Ascending aorta (tissue), 2 donors: ENCODE measurements at regions not wholly inside any gene's neighbourhood (a gene's known extent, or its start where the extent isn't known, plus 50 kb on each side); places are given as distances from the start of the nearest gene placed in this dataset.

ENCODE experiments used
- DNase-seq, 2 donors: peaks; one replicate each; pipeline ENCODE4 v3.0.0-alpha.2; 2019; ENCODE audit warnings: low spot score in 2 of 2
- H3K27ac ChIP-seq, 2 donors: fragments of 200-600 bp; sonication (generic); one replicate each; pipeline ENCODE4 v1.5.1; 2016 to 2017; ENCODE audit warnings: mild to moderate bottlenecking in 1 of 2
- H3K27me3 ChIP-seq: fragments of 200-600 bp; sonication (generic); one replicate; pipeline ENCODE4 v1.5.1; 2017
- H3K36me3 ChIP-seq, 2 donors: fragments of 200-600 bp; sonication (generic); one replicate each; pipeline ENCODE4 v1.5.1; 2016
- H3K4me1 ChIP-seq, 2 donors: fragments of 200-600 bp; sonication (generic); one replicate each; pipeline ENCODE4 v1.5.1; 2016 to 2017; ENCODE audit warnings: mild to moderate bottlenecking in 1 of 2
- H3K4me3 ChIP-seq, 2 donors: fragments of 200-600 bp; sonication (generic); one replicate each; pipeline ENCODE4 v1.5.1; 2016 to 2017; ENCODE audit warnings: mild to moderate bottlenecking in 1 of 2
- H3K9me3 ChIP-seq, 2 donors: fragments of 200-600 bp; sonication (generic); one replicate each; pipeline ENCODE4 v1.5.1; 2016
- intact Hi-C: fragments of 100-400 bp; cut with DNase I; formaldehyde crosslinking; loops from one replicate; pipeline ENCODE4 v1.15.1; 2023
- TF ChIP-seq, protein P1 (sequence below), 3 experiments: fragments of 200-600 bp in 2 of 3; fragments of 450-650 bp in 1 of 3; sonication (generic) in 2 of 3; IDR thresholded peaks; one replicate each; pipeline ENCODE4 v1.5.1; 2016 to 2019; ENCODE audit warnings: antibody characterized with exemption in 3 of 3, mild to moderate bottlenecking in 1 of 3, moderate library complexity in 1 of 3

DNA sequence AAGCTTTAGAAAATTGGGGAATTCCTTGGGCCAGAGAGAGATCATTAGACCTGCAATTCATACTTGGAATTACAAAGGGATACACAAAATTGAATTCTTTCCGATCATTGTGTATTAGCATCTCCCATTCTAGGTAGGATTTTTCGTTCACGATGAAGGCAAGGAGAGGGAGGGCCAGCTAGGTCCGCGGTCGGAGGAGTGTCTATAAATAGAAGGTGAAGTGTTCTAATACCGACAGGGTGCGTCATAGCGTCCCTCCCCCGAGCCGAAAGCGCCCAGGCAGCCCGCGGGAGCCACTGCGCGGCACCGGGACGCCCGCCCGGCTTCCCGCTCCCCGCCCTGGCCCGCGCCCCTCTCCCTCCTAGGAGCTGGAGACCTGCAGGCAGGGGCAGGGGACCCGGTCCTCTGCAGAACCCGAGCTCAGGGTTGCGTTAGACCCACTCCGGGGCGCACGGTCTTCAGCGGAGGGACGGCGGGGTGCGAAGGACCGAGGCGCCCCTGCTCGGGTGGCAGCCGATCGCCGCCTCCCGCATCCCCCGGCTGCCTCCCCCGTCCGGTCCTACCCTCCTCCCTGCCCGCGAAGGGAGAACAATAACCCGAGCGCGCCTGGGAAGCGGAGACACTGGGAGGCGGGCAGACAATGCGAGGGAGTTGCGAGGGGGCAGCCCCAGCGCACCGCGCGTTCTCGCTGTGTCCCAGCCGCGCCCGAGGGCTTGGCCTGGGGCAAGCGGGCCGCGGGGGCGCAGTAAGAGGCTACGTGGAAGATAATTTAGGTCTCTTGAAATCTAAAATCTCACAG lies 114.2 kb upstream of the SERTAD2 start:
- no peaks in the 10 kb centered on the region for H3K36me3 ChIP-seq
- no peaks in the 10 kb centered on the region for H3K27me3 ChIP-seq
- intact Hi-C loops, result loop anchor here (1.0 to 5.0 kb wide), 4 partner anchors 17 to 244 kb away; partner anchors contain the start of gene AFTPH
- peaks cover 0 to 2% of the 10 kb centered on the region in 2 donors for H3K4me1 ChIP-seq
- no peaks in the 10 kb centered on the region for H3K9me3 ChIP-seq
- peak overlapping the region; percentile 97 for H3K27ac ChIP-seq
- peak overlapping the region; percentile 72 to 79 for H3K4me3 ChIP-seq
- DNase-seq, result peak; percentile 63 to 95
- TF ChIP-seq, protein P1, sequence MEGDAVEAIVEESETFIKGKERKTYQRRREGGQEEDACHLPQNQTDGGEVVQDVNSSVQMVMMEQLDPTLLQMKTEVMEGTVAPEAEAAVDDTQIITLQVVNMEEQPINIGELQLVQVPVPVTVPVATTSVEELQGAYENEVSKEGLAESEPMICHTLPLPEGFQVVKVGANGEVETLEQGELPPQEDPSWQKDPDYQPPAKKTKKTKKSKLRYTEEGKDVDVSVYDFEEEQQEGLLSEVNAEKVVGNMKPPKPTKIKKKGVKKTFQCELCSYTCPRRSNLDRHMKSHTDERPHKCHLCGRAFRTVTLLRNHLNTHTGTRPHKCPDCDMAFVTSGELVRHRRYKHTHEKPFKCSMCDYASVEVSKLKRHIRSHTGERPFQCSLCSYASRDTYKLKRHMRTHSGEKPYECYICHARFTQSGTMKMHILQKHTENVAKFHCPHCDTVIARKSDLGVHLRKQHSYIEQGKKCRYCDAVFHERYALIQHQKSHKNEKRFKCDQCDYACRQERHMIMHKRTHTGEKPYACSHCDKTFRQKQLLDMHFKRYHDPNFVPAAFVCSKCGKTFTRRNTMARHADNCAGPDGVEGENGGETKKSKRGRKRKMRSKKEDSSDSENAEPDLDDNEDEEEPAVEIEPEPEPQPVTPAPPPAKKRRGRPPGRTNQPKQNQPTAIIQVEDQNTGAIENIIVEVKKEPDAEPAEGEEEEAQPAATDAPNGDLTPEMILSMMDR (IDR thresholded peaks at IDR 0.05), result peak in 1 of 3 experiments; percentile 6

DNA sequence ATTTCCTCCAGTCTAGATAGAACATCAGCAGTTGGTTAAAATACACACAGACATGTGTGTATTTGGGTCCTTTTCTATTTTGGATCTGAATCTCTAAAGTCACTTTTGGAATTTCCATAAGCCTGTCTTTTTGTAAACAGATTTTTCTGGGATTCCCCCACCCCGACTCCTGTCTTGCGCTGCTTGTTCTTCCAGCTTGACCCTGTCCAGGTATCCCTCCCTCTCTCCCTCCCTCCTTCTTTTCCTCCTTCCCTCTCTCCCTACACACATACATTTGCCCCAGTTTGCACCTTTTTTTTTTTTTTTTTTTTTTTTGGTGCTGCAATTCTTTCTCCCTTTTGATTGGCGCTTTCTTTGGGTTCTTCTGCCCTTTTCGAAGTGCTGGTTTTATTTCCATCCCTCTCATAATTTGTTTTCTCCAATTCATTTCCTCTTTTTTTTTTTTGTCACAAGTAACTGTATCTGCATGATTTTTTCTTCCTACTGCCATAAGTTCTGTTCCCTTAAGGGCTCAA lies 114.8 kb upstream of the SERTAD2 start:
- Histone ChIP-seq H3K9me3 (no peaks in the 10 kb centered on the region), H3K27me3 (no peaks in the 10 kb centered on the region), H3K4me1 (peaks cover 0 to 2% of the 10 kb centered on the region in 2 donors), H3K4me3 (peak overlapping the region; percentile 72 to 79), H3K36me3 (no peaks in the 10 kb centered on the region), H3K27ac (peak overlapping the region; percentile 97)
- intact Hi-C loops, result loop anchor here (1.0 to 5.0 kb wide), 2 partner anchors 176 to 244 kb away; partner anchors contain the start of gene AFTPH
- TF ChIP-seq, protein P1 (IDR thresholded peaks at IDR 0.05), result no peak
- DNase-seq, result no peak

DNA sequence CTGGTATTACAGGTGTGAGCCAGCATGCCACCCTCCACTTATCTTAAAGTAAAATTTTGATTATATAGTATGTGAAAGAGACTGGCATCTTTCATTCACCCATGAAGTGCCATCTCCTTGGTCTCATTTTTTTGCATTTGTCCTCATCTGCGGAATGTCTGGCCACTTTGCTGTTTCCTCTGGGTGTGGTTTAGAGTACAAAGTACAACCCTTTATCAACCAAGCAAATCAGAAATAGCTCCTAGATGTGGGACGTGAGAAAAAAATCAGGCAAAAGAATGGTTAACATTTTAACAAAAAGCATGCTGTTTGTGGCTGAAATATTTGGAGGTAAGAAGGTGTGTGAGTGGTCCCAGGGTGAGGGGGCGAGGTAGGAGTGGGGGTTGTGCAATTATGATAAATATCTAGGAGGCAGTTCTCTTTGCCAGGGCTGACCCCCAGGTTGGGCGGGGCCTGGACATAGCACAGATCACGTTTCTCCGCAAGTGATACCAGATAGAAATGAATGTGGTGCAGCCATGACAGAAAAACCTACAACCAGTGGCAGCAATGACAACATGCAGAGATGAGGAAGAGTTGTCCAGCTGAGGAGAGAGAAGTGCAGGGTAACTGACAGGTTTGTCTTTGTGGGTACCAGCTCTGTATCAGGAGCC lies 115.8 kb upstream of the SERTAD2 start:
- DNase-seq, result no peak
- Histone ChIP-seq H3K4me1 (peaks cover 0 to 2% of the 10 kb centered on the region in 2 donors), H3K27ac (no peak overlapping the region), H3K4me3 (no peak overlapping the region), H3K27me3 (no peaks in the 10 kb centered on the region), H3K9me3 (no peaks in the 10 kb centered on the region), H3K36me3 (no peaks in the 10 kb centered on the region)
- TF ChIP-seq, protein P1 (IDR thresholded peaks at IDR 0.05), result no peak
- intact Hi-C loops, result loop anchor here (5.0 kb wide), 1 partner anchor 177 kb away; no protein-coding TSS in a partner anchor

DNA sequence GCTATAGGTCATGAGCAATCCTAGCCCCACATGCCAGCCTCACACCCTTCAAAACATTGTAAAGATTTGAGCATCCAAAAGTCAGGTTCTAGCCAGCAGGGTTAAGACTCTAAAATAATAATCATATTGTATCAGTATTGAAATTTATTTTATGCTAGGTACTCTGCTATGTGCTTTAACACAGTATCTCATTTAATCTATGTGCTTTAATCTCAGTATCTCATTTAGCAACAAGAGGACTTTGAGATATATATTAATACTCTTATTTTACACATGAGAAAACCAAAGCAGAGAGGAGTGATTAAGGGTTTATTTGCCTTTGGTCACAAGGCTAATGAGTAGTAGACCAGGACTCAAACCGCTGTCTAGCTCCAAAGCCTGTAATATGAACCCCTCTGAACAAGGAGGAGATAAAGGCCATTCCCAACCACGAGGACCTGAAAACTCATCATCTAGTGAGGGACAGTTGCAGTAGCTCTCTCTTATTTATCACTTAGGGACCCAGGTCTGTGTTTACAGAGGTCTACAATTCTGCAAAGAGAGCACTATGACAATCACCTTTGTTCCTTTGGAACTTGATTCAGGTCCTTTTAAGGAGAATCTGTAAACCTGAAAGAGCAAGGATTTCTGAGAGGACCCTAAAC lies 116.5 kb upstream of the SERTAD2 start:
- Histone ChIP-seq H3K4me3 (no peak overlapping the region), H3K4me1 (peaks cover 0 to 2% of the 10 kb centered on the region in 2 donors), H3K9me3 (peaks cover 0 to 7% of the 10 kb centered on the region in 2 donors), H3K36me3 (no peaks in the 10 kb centered on the region), H3K27ac (no peak overlapping the region), H3K27me3 (no peaks in the 10 kb centered on the region)
- intact Hi-C loops, result no loop called here
- DNase-seq, result no peak
- TF ChIP-seq, protein P1 (IDR thresholded peaks at IDR 0.05), result no peak

DNA sequence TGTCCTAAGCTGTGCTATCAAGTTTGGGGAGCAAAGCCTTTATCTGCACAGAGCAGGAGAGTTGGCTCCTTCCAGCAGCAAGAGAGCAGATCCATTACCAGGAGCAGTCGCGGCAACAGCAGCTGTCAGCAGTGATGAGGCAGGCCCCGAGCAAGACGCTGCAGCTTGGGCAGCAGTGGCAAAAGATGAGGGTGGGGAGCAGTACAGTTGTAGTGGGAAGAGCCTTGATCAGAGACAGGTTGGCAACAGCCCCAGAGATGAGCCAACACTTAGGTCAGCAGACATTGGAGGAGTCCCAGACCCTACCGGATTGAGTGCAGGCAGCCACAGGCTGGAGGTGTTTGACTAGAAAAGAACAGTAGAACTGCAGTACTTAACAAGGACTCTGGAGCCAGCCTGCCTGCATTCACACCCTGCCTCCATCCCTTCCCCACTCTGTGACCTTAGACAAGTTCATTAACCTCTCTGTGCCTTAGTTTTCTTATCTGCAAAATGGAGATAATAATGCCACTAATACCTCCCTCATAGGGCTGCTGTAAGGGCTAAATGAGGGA lies 117.1 kb upstream of the SERTAD2 start:
- Histone ChIP-seq H3K27me3 (no peaks in the 10 kb centered on the region), H3K27ac (no peak overlapping the region), H3K9me3 (peaks cover 0 to 12% of the 10 kb centered on the region in 2 donors), H3K4me3 (no peak overlapping the region), H3K36me3 (no peaks in the 10 kb centered on the region), H3K4me1 (peaks cover 0 to 2% of the 10 kb centered on the region in 2 donors)
- intact Hi-C loops, result no loop called here
- DNase-seq, result no peak
- TF ChIP-seq, protein P1 (IDR thresholded peaks at IDR 0.05), result no peak
